WTC11 (cell line): ENCODE measurements at regions not wholly inside any gene's neighbourhood (a gene's known extent, or its start where the extent isn't known, plus 50 kb on each side); places are given as distances from the start of the nearest gene placed in this dataset.

ENCODE experiments used
- ATAC-seq: fragments of 200-7000 bp; cut with Tn5 transposase; 2 replicates; pipeline ENCODE4 v1.10.0; 2021; ENCODE audit warnings: mild to moderate bottlenecking, moderate library complexity
- CTCF ChIA-PET: fragments of 300-600 bp; sonication (Branson Sonifier 250); formaldehyde crosslinking; loops from one replicate; lab custom pipeline; 2021; ENCODE audit warnings: antibody characterized with exemption; lab: Charles Lee
- POLR2A ChIA-PET: fragments of 350-600 bp; sonication (Branson Sonifier 250); formaldehyde crosslinking; loops from one replicate; lab custom pipeline; 2021; ENCODE audit warnings: antibody characterized with exemption; lab: Charles Lee
- DNase-seq: peaks from one replicate; pipeline ENCODE4 v3.0.0; 2021; ENCODE audit warnings: low spot score
- H3K27ac Mint-ChIP-seq: 2 replicates; pipeline ENCODE4 v1.8.0; 2021; ENCODE audit warnings: mixed read lengths
- H3K27me3 Mint-ChIP-seq: 2 replicates; pipeline ENCODE4 v1.8.0; 2021; ENCODE audit warnings: low read depth, mild to moderate bottlenecking, moderate library complexity, mixed read lengths
- H3K36me3 Mint-ChIP-seq: 2 replicates; pipeline ENCODE4 v1.8.0; 2021; ENCODE audit warnings: mixed read lengths
- H3K4me1 Mint-ChIP-seq: 2 replicates; pipeline ENCODE4 v1.8.0; 2022; ENCODE audit warnings: mixed read lengths
- H3K4me3 Mint-ChIP-seq: 2 replicates; pipeline ENCODE4 v1.8.0; 2021; ENCODE audit warnings: mild to moderate bottlenecking, moderate library complexity, mixed read lengths
- H3K9me3 Mint-ChIP-seq: 2 replicates; pipeline ENCODE4 v1.8.0; 2021; ENCODE audit warnings: mixed read lengths
- CREM ChIP-seq: sonication (generic); formaldehyde crosslinking; IDR thresholded peaks from 2 replicates; pipeline ENCODE4 v1.8.1; 2022; ENCODE audit warnings: mild to moderate bottlenecking, missing genetic modification reagents, moderate library complexity
- ELF4 ChIP-seq: sonication (generic); formaldehyde crosslinking; IDR thresholded peaks from 2 replicates; pipeline ENCODE4 v1.8.1; 2022; ENCODE audit warnings: low read depth, mild to moderate bottlenecking, moderate library complexity, missing genetic modification reagents
- GABPB1 ChIP-seq: sonication (generic); formaldehyde crosslinking; IDR thresholded peaks from 2 replicates; pipeline ENCODE4 v1.8.1; 2023; ENCODE audit warnings: mild to moderate bottlenecking, missing genetic modification reagents
- GTF2I ChIP-seq: fragments of 250-450 bp; sonication (Bioruptor Pico); conservative IDR thresholded peaks from 2 replicates; pipeline ENCODE4 v1.4.0; 2021; ENCODE audit warnings: mild to moderate bottlenecking
- IRF2 ChIP-seq: sonication (generic); formaldehyde crosslinking; IDR thresholded peaks from 2 replicates; pipeline ENCODE4 v1.8.0; 2022; ENCODE audit warnings: low read depth, missing genetic modification reagents, borderline replicate concordance
- NFATC4 ChIP-seq: fragments of 250-450 bp; sonication (Bioruptor Pico); IDR thresholded peaks from 2 replicates; pipeline ENCODE4 v1.9.0; 2021; ENCODE audit warnings: mild to moderate bottlenecking
- NFYB ChIP-seq: sonication (generic); formaldehyde crosslinking; conservative IDR thresholded peaks from 2 replicates; pipeline ENCODE4 v1.8.0; 2022; ENCODE audit warnings: low read depth, missing genetic modification reagents
- NR1H2 ChIP-seq: sonication (generic); formaldehyde crosslinking; IDR thresholded peaks from 2 replicates; pipeline ENCODE4 v1.9.0; 2021; ENCODE audit warnings: mild to moderate bottlenecking, moderate library complexity, missing genetic modification reagents
- NR2C2 ChIP-seq: sonication (generic); formaldehyde crosslinking; IDR thresholded peaks from 2 replicates; pipeline ENCODE4 v1.8.0; 2022; ENCODE audit warnings: mild to moderate bottlenecking, missing genetic modification reagents
- NR3C1 ChIP-seq: sonication (generic); formaldehyde crosslinking; conservative IDR thresholded peaks from 2 replicates; pipeline ENCODE4 v1.8.1; 2023; ENCODE audit warnings: low read depth, mild to moderate bottlenecking, missing genetic modification reagents
- RELA ChIP-seq: sonication (generic); formaldehyde crosslinking; IDR thresholded peaks from 2 replicates; pipeline ENCODE4 v1.8.1; 2022; ENCODE audit warnings: missing genetic modification reagents, mild to moderate bottlenecking, borderline replicate concordance
- SMAD4 ChIP-seq: sonication (generic); formaldehyde crosslinking; IDR thresholded peaks from 2 replicates; pipeline ENCODE4 v1.8.0; 2022; ENCODE audit warnings: mild to moderate bottlenecking, missing genetic modification reagents
- SP1 ChIP-seq: sonication (generic); formaldehyde crosslinking; conservative IDR thresholded peaks from 2 replicates; pipeline ENCODE4 v1.8.1; 2022; ENCODE audit warnings: missing genetic modification reagents
- TCF7 ChIP-seq: sonication (generic); formaldehyde crosslinking; IDR thresholded peaks from 2 replicates; pipeline ENCODE4 v1.8.0; 2022; ENCODE audit warnings: mild to moderate bottlenecking, low read depth, missing genetic modification reagents, moderate library complexity
- TEAD1 ChIP-seq: sonication (generic); formaldehyde crosslinking; IDR thresholded peaks from 2 replicates; pipeline ENCODE4 v1.8.0; 2022; ENCODE audit warnings: mild to moderate bottlenecking, missing genetic modification reagents
- ZBTB21 ChIP-seq: sonication (generic); formaldehyde crosslinking; IDR thresholded peaks from 2 replicates; pipeline ENCODE4 v1.8.1; 2023; ENCODE audit warnings: mild to moderate bottlenecking, missing genetic modification reagents, borderline replicate concordance
- ZNF671 ChIP-seq: fragments of 250-450 bp; sonication (Bioruptor Pico); IDR thresholded peaks from 2 replicates; pipeline ENCODE4 v1.8.0; 2021; ENCODE audit warnings: mild to moderate bottlenecking
- TF ChIP-seq, protein P1 (sequence below): sonication (generic); formaldehyde crosslinking; IDR thresholded peaks from 2 replicates; pipeline ENCODE4 v1.8.0; 2022; ENCODE audit warnings: missing genetic modification reagents
- TF ChIP-seq, protein P2 (sequence below): fragments of 200-600 bp; IDR thresholded peaks from 2 replicates; pipeline ENCODE4 v1.8.0; 2022; ENCODE audit warnings: antibody characterized with exemption
- TF ChIP-seq, protein P3 (sequence below): sonication (generic); formaldehyde crosslinking; IDR thresholded peaks from 2 replicates; pipeline ENCODE4 v1.8.1; 2023; ENCODE audit warnings: mild to moderate bottlenecking, missing genetic modification reagents, moderate library complexity
- TF ChIP-seq, protein P4 (sequence below): sonication (generic); formaldehyde crosslinking; IDR thresholded peaks from 2 replicates; pipeline ENCODE4 v1.8.1; 2022; ENCODE audit warnings: low read depth, mild to moderate bottlenecking, moderate library complexity, missing genetic modification reagents, borderline replicate concordance
- TF ChIP-seq, protein P5 (sequence below): fragments of 250-450 bp; sonication (Bioruptor Pico); IDR thresholded peaks from 2 replicates; pipeline ENCODE4 v1.9.0; 2021; ENCODE audit warnings: mild to moderate bottlenecking

DNA sequence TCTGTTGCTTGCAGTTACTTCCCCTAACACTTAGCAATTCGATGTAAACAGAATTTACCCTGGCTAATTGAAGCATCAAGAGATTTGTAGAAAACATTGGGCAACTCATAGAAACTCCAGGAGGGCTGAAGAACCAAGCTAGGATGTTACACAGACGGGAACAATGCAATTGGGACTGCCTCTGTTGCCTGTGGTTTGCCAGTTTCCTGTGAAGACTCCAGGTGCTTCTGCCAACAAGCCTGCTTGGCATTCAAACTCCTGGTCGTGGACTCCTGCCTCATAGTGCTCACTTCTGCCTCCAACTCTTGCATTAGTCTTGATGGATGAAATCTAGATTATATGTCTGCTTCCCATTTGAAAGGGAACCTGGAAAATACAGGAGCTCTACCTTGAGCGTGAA lies 246.0 kb downstream of the BMP4 start (continued):
- TF ChIP-seq, protein P1, sequence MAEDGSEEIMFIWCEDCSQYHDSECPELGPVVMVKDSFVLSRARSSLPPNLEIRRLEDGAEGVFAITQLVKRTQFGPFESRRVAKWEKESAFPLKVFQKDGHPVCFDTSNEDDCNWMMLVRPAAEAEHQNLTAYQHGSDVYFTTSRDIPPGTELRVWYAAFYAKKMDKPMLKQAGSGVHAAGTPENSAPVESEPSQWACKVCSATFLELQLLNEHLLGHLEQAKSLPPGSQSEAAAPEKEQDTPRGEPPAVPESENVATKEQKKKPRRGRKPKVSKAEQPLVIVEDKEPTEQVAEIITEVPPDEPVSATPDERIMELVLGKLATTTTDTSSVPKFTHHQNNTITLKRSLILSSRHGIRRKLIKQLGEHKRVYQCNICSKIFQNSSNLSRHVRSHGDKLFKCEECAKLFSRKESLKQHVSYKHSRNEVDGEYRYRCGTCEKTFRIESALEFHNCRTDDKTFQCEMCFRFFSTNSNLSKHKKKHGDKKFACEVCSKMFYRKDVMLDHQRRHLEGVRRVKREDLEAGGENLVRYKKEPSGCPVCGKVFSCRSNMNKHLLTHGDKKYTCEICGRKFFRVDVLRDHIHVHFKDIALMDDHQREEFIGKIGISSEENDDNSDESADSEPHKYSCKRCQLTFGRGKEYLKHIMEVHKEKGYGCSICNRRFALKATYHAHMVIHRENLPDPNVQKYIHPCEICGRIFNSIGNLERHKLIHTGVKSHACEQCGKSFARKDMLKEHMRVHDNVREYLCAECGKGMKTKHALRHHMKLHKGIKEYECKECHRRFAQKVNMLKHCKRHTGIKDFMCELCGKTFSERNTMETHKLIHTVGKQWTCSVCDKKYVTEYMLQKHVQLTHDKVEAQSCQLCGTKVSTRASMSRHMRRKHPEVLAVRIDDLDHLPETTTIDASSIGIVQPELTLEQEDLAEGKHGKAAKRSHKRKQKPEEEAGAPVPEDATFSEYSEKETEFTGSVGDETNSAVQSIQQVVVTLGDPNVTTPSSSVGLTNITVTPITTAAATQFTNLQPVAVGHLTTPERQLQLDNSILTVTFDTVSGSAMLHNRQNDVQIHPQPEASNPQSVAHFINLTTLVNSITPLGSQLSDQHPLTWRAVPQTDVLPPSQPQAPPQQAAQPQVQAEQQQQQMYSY (CRISPR knock-in tag) = no peak
- TF ChIP-seq NFATC4 (CRISPR knock-in tag) = no peak

DNA sequence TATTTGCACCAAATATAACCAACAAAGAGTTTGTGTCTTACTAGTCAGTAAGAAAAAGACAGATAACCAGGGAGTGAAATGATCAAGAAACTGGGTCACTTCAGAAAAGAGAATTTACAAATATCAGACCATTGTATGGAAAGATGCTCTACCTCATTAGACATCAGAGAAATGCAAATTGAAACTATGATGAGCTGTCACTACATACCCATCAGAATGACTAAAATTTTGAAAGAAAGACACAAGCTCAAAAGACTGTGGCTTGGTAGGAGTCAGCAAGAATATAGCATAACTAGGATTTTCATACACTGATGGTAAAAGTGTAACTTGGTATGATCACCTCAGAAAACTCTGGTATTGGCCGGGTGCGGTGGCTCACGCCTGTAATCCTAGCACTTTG lies 247.2 kb downstream of the BMP4 start:
- H3K27me3 Mint-ChIP-seq = no peaks in the 10 kb centered on the region
- POLR2A ChIA-PET = no interaction called here
- H3K27ac Mint-ChIP-seq = no peak overlapping the region
- no peak overlapping the region for H3K4me3 Mint-ChIP-seq
- H3K4me1 Mint-ChIP-seq = peaks cover 11% of the 10 kb centered on the region
- TF ChIP-seq TCF7 (CRISPR knock-in tag) = no peak
- TF ChIP-seq IRF2 = no peak
- TF ChIP-seq NFYB = no peak
- no peak for TF ChIP-seq NR3C1
- TF ChIP-seq RELA = no peak
- TF ChIP-seq, protein P2, sequence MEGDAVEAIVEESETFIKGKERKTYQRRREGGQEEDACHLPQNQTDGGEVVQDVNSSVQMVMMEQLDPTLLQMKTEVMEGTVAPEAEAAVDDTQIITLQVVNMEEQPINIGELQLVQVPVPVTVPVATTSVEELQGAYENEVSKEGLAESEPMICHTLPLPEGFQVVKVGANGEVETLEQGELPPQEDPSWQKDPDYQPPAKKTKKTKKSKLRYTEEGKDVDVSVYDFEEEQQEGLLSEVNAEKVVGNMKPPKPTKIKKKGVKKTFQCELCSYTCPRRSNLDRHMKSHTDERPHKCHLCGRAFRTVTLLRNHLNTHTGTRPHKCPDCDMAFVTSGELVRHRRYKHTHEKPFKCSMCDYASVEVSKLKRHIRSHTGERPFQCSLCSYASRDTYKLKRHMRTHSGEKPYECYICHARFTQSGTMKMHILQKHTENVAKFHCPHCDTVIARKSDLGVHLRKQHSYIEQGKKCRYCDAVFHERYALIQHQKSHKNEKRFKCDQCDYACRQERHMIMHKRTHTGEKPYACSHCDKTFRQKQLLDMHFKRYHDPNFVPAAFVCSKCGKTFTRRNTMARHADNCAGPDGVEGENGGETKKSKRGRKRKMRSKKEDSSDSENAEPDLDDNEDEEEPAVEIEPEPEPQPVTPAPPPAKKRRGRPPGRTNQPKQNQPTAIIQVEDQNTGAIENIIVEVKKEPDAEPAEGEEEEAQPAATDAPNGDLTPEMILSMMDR = no peak
- TF ChIP-seq TEAD1 (CRISPR knock-in tag) = no peak
- TF ChIP-seq GABPB1 (CRISPR knock-in tag) = no peak
- TF ChIP-seq SP1 (CRISPR knock-in tag) = no peak
- TF ChIP-seq ELF4 = no peak
- TF ChIP-seq, protein P3, sequence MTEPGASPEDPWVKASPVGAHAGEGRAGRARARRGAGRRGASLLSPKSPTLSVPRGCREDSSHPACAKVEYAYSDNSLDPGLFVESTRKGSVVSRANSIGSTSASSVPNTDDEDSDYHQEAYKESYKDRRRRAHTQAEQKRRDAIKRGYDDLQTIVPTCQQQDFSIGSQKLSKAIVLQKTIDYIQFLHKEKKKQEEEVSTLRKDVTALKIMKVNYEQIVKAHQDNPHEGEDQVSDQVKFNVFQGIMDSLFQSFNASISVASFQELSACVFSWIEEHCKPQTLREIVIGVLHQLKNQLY (CRISPR knock-in tag) = no peak
- no peak for TF ChIP-seq GTF2I
- no peak for TF ChIP-seq SMAD4
- TF ChIP-seq ZBTB21 = no peak
- TF ChIP-seq, protein P4, sequence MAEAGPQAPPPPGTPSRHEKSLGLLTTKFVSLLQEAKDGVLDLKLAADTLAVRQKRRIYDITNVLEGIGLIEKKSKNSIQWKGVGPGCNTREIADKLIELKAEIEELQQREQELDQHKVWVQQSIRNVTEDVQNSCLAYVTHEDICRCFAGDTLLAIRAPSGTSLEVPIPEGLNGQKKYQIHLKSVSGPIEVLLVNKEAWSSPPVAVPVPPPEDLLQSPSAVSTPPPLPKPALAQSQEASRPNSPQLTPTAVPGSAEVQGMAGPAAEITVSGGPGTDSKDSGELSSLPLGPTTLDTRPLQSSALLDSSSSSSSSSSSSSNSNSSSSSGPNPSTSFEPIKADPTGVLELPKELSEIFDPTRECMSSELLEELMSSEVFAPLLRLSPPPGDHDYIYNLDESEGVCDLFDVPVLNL (CRISPR knock-in tag) = no peak
- TF ChIP-seq, protein P5, sequence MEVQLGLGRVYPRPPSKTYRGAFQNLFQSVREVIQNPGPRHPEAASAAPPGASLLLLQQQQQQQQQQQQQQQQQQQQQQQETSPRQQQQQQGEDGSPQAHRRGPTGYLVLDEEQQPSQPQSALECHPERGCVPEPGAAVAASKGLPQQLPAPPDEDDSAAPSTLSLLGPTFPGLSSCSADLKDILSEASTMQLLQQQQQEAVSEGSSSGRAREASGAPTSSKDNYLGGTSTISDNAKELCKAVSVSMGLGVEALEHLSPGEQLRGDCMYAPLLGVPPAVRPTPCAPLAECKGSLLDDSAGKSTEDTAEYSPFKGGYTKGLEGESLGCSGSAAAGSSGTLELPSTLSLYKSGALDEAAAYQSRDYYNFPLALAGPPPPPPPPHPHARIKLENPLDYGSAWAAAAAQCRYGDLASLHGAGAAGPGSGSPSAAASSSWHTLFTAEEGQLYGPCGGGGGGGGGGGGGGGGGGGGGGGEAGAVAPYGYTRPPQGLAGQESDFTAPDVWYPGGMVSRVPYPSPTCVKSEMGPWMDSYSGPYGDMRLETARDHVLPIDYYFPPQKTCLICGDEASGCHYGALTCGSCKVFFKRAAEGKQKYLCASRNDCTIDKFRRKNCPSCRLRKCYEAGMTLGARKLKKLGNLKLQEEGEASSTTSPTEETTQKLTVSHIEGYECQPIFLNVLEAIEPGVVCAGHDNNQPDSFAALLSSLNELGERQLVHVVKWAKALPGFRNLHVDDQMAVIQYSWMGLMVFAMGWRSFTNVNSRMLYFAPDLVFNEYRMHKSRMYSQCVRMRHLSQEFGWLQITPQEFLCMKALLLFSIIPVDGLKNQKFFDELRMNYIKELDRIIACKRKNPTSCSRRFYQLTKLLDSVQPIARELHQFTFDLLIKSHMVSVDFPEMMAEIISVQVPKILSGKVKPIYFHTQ (CRISPR knock-in tag) = no peak
- no peak for TF ChIP-seq NR1H2 (CRISPR knock-in tag)
- TF ChIP-seq CREM (CRISPR knock-in tag) = no peak
- TF ChIP-seq ZNF671 (CRISPR knock-in tag) = no peak
- TF ChIP-seq NR2C2 (CRISPR knock-in tag) = no peak
- 0 out of 2 replicates have a peak, but pooled peaks cover 2% of the 10 kb centered on the region for H3K9me3 Mint-ChIP-seq
- DNase-seq = no peak
- CTCF ChIA-PET = no interaction called here
- H3K36me3 Mint-ChIP-seq = no peaks in the 10 kb centered on the region
- ATAC-seq = no peak
